ENCODE measurements at regions not wholly inside any gene's neighbourhood (a gene's known extent, or its start where the extent isn't known, plus 50 kb on each side); places are given as distances from the start of the nearest gene placed in this dataset.

- no peak for DNase-seq (ENCODE audit: low spot score)
- no peak overlapping the region for H3K27ac ChIP-seq (ENCODE audit: low read depth, low read length, poor library complexity, severe bottlenecking)
- POLR2A ChIA-PET (ENCODE audit: low non-redundant PET), result no interaction called here
- H3K36me3 ChIP-seq (ENCODE audit: insufficient read depth, low read length, poor library complexity, severe bottlenecking), result no peaks in the 10 kb centered on the region
- peaks cover 18% of the 10 kb centered on the region for H3K27me3 ChIP-seq (replicated peaks; ENCODE audit: insufficient read depth, low read depth, low read length, poor library complexity)
- H3K4me3 ChIP-seq (ENCODE audit: low read depth, low read length, poor library complexity, severe bottlenecking), result no peak overlapping the region
- CTCF ChIA-PET, result no interaction called here
- TF ChIP-seq, protein P1, sequence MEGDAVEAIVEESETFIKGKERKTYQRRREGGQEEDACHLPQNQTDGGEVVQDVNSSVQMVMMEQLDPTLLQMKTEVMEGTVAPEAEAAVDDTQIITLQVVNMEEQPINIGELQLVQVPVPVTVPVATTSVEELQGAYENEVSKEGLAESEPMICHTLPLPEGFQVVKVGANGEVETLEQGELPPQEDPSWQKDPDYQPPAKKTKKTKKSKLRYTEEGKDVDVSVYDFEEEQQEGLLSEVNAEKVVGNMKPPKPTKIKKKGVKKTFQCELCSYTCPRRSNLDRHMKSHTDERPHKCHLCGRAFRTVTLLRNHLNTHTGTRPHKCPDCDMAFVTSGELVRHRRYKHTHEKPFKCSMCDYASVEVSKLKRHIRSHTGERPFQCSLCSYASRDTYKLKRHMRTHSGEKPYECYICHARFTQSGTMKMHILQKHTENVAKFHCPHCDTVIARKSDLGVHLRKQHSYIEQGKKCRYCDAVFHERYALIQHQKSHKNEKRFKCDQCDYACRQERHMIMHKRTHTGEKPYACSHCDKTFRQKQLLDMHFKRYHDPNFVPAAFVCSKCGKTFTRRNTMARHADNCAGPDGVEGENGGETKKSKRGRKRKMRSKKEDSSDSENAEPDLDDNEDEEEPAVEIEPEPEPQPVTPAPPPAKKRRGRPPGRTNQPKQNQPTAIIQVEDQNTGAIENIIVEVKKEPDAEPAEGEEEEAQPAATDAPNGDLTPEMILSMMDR (conservative IDR thresholded peaks at IDR 0.05; ENCODE audit: low read depth, low read length), result no peak
- TF ChIP-seq EZH2 (IDR thresholded peaks at IDR 0.05; ENCODE audit: borderline replicate concordance, low read depth, low read length, poor library complexity, severe bottlenecking), result no peak
- intact Hi-C loops (cut with micrococcal nuclease; ENCODE audit: unreplicated experiment), result no loop called here
- H3K9me3 ChIP-seq (ENCODE audit: low read depth, low read length, poor library complexity, severe bottlenecking), result no peaks in the 10 kb centered on the region
- H3K4me1 ChIP-seq (ENCODE audit: insufficient read depth, low read length, poor library complexity, severe bottlenecking), result no peaks in the 10 kb centered on the region
- BruUV-seq (replicated peaks), result no TSS peak
These were observed 251.3 kb downstream of the CDCA7 start for GRCh38 chr2:173605994-173606393.

DNA sequence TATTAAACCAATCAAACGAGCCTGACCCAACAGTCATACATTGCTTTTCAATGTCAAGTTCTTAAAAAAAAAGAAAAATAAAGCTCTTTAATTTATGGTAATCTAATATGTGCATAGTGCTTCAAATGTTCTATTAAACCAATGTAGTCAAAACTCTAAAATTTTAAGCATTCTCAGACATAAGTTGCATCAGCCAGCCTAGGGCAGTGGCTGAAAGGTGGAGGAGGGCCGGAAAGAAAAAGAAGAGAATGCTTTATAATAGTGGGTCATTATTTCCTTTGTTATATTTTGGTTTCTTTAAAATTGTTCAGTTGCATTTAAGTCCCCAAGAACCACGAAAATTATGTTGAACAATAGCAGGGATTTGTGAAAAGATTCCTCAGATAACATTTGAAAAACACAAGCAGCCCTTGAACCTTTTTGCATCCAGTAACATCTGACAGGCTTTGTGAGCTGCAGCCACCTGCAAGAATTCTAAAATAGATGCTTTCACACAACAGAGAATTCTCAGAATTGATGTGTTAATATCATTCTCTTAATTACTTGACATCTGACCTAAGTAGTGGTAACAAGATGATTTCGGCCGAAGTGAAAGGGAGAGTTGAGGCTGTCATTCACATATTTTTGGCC lies 252.1 kb downstream of the CDCA7 start:
- no TSS peak for BruUV-seq (replicated peaks)
- H3K36me3 ChIP-seq (ENCODE audit: insufficient read depth, low read length, poor library complexity, severe bottlenecking), result no peaks in the 10 kb centered on the region
- no peak overlapping the region for H3K27ac ChIP-seq (ENCODE audit: low read depth, low read length, poor library complexity, severe bottlenecking)
- no peak for DNase-seq (ENCODE audit: low spot score)
- peaks cover 20% of the 10 kb centered on the region for H3K27me3 ChIP-seq (replicated peaks; ENCODE audit: insufficient read depth, low read depth, low read length, poor library complexity)
- no peaks in the 10 kb centered on the region for H3K9me3 ChIP-seq (ENCODE audit: low read depth, low read length, poor library complexity, severe bottlenecking)
- TF ChIP-seq EZH2 (IDR thresholded peaks at IDR 0.05; ENCODE audit: borderline replicate concordance, low read depth, low read length, poor library complexity, severe bottlenecking), result no peak
- TF ChIP-seq, protein P1 (conservative IDR thresholded peaks at IDR 0.05; ENCODE audit: low read depth, low read length), result no peak
- POLR2A ChIA-PET (ENCODE audit: low non-redundant PET), result no interaction called here
- CTCF ChIA-PET, result no interaction called here
- no peaks in the 10 kb centered on the region for H3K4me1 ChIP-seq (ENCODE audit: insufficient read depth, low read length, poor library complexity, severe bottlenecking)
- intact Hi-C loops (cut with micrococcal nuclease; ENCODE audit: unreplicated experiment), result no loop called here
- H3K4me3 ChIP-seq (ENCODE audit: low read depth, low read length, poor library complexity, severe bottlenecking), result no peak overlapping the region

GRCh38 chr2:173607606-173608311 lies 253.1 kb downstream of the CDCA7 start:
- DNase-seq (ENCODE audit: low spot score), result no peak
- intact Hi-C loops (cut with micrococcal nuclease; ENCODE audit: unreplicated experiment), result no loop called here
- BruUV-seq (replicated peaks), result no TSS peak
- H3K9me3 ChIP-seq (ENCODE audit: low read depth, low read length, poor library complexity, severe bottlenecking), result no peaks in the 10 kb centered on the region
- CTCF ChIA-PET, result no interaction called here
- TF ChIP-seq EZH2 (IDR thresholded peaks at IDR 0.05; ENCODE audit: borderline replicate concordance, low read depth, low read length, poor library complexity, severe bottlenecking), result no peak
- TF ChIP-seq, protein P1 (conservative IDR thresholded peaks at IDR 0.05; ENCODE audit: low read depth, low read length), result no peak
- H3K27ac ChIP-seq (ENCODE audit: low read depth, low read length, poor library complexity, severe bottlenecking), result no peak overlapping the region
- POLR2A ChIA-PET (ENCODE audit: low non-redundant PET), result no interaction called here
- H3K27me3 ChIP-seq (replicated peaks; ENCODE audit: insufficient read depth, low read depth, low read length, poor library complexity), result peaks cover 22% of the 10 kb centered on the region
- H3K4me1 ChIP-seq (ENCODE audit: insufficient read depth, low read length, poor library complexity, severe bottlenecking), result no peaks in the 10 kb centered on the region
- no peaks in the 10 kb centered on the region for H3K36me3 ChIP-seq (ENCODE audit: insufficient read depth, low read length, poor library complexity, severe bottlenecking)
- no peak overlapping the region for H3K4me3 ChIP-seq (ENCODE audit: low read depth, low read length, poor library complexity, severe bottlenecking)

Measured in A673 (cell line).